Activated CD4-positive, alpha-beta memory T cell treated with anti-CD3 and anti-CD28 coated beads for 36 hours (primary cell): ENCODE measurements at regions not wholly inside any gene's neighbourhood (a gene's known extent, or its start where the extent isn't known, plus 50 kb on each side); places are given as distances from the start of the nearest gene placed in this dataset.

Experiments
- CTCF ChIA-PET: fragments of 350-600 bp; sonication (Branson Sonifier 250); formaldehyde crosslinking; loops from one replicate; lab custom pipeline; 2021; ENCODE audit warnings: antibody characterized with exemption, inconsistent platforms; lab: Charles Lee
- POLR2A ChIA-PET: fragments of 350-600 bp; sonication (Branson Sonifier 250); formaldehyde crosslinking; loops from one replicate; lab custom pipeline; 2021; ENCODE audit warnings: antibody characterized with exemption; lab: Charles Lee
- DNase-seq: peaks from one replicate; pipeline ENCODE4 v3.0.0-alpha.2; 2020
- H3K27ac Mint-ChIP-seq: one replicate; pipeline ENCODE4 v1.8.0; 2021; ENCODE audit warnings: mixed read lengths
- H3K27me3 Mint-ChIP-seq: one replicate; pipeline ENCODE4 v1.8.0; 2021; ENCODE audit warnings: mixed read lengths
- H3K36me3 Mint-ChIP-seq: one replicate; pipeline ENCODE4 v1.8.0; 2021; ENCODE audit warnings: mixed read lengths
- H3K4me1 Mint-ChIP-seq: one replicate; pipeline ENCODE4 v1.8.0; 2021; ENCODE audit warnings: low read depth, mixed read lengths
- H3K4me3 Mint-ChIP-seq: one replicate; pipeline ENCODE4 v1.8.0; 2021; ENCODE audit warnings: mild to moderate bottlenecking, mixed read lengths
- H3K9me3 Mint-ChIP-seq: one replicate; pipeline ENCODE4 v1.8.0; 2021; ENCODE audit warnings: mixed read lengths
- intact Hi-C: fragments of 100-400 bp; cut with micrococcal nuclease; formaldehyde crosslinking; loops from one replicate; pipeline ENCODE4 v1.15.1; 2023

GRCh38 chr2:150759106-150759505, 271.6 kb upstream of the RND3 start:
- no peaks in the 10 kb centered on the region for H3K36me3 Mint-ChIP-seq
- no peak overlapping the region for H3K27ac Mint-ChIP-seq
- H3K4me3 Mint-ChIP-seq: no peak overlapping the region
- H3K9me3 Mint-ChIP-seq: no peaks in the 10 kb centered on the region
- H3K27me3 Mint-ChIP-seq: no peaks in the 10 kb centered on the region
- POLR2A ChIA-PET: no interaction called here
- no peak for DNase-seq
- CTCF ChIA-PET: no interaction called here
- intact Hi-C loops: no loop called here
- H3K4me1 Mint-ChIP-seq: no peaks in the 10 kb centered on the region

GRCh38 chr2:150752229-150752628, 264.8 kb upstream of the RND3 start:
- intact Hi-C loops: no loop called here
- CTCF ChIA-PET: no interaction called here
- no peaks in the 10 kb centered on the region for H3K36me3 Mint-ChIP-seq
- no peaks in the 10 kb centered on the region for H3K4me1 Mint-ChIP-seq
- POLR2A ChIA-PET: no interaction called here
- DNase-seq: no peak
- no peaks in the 10 kb centered on the region for H3K27me3 Mint-ChIP-seq
- no peak overlapping the region for H3K27ac Mint-ChIP-seq
- no peak overlapping the region for H3K4me3 Mint-ChIP-seq
- H3K9me3 Mint-ChIP-seq: no peaks in the 10 kb centered on the region

- CTCF ChIA-PET: no interaction called here
- no peak for DNase-seq
- Mint-ChIP-seq H3K36me3 (no peaks in the 10 kb centered on the region), H3K4me3 (no peak overlapping the region), H3K4me1 (no peaks in the 10 kb centered on the region), H3K27ac (no peak overlapping the region), H3K9me3 (no peaks in the 10 kb centered on the region), H3K27me3 (no peaks in the 10 kb centered on the region)
- POLR2A ChIA-PET: no interaction called here
- intact Hi-C loops: no loop called here
Measured at GRCh38 chr2:150750720-150751119, 263.3 kb upstream of the RND3 start.

- H3K4me3 Mint-ChIP-seq: no peak overlapping the region
- ChIA-PET POLR2A (no interaction called here), CTCF (no interaction called here)
- no peaks in the 10 kb centered on the region for H3K4me1 Mint-ChIP-seq
- H3K27me3 Mint-ChIP-seq: no peaks in the 10 kb centered on the region
- no peak for DNase-seq
- no peaks in the 10 kb centered on the region for H3K9me3 Mint-ChIP-seq
- no peaks in the 10 kb centered on the region for H3K36me3 Mint-ChIP-seq
- intact Hi-C loops: no loop called here
- no peak overlapping the region for H3K27ac Mint-ChIP-seq
Measured at GRCh38 chr2:150742094-150742493, 254.6 kb upstream of the RND3 start.

- intact Hi-C loops: no loop called here
- H3K27ac Mint-ChIP-seq: no peak overlapping the region
- H3K36me3 Mint-ChIP-seq: no peaks in the 10 kb centered on the region
- H3K27me3 Mint-ChIP-seq: no peaks in the 10 kb centered on the region
- ChIA-PET POLR2A (no interaction called here), CTCF (no interaction called here)
- H3K4me1 Mint-ChIP-seq: no peaks in the 10 kb centered on the region
- no peak for DNase-seq
- no peak overlapping the region for H3K4me3 Mint-ChIP-seq
- H3K9me3 Mint-ChIP-seq: no peaks in the 10 kb centered on the region
Measured at GRCh38 chr2:150735894-150736498, 248.5 kb upstream of the RND3 start.

GRCh38 chr2:150733051-150733618, 245.7 kb upstream of the RND3 start:
- CTCF ChIA-PET: no interaction called here
- Mint-ChIP-seq H3K36me3 (no peaks in the 10 kb centered on the region), H3K27ac (no peak overlapping the region), H3K9me3 (no peaks in the 10 kb centered on the region), H3K4me1 (no peaks in the 10 kb centered on the region), H3K4me3 (no peak overlapping the region), H3K27me3 (no peaks in the 10 kb centered on the region)
- DNase-seq: no peak
- intact Hi-C loops: no loop called here
- POLR2A ChIA-PET: no interaction called here

- H3K4me3 Mint-ChIP-seq: no peak overlapping the region
- no peaks in the 10 kb centered on the region for H3K27me3 Mint-ChIP-seq
- no peaks in the 10 kb centered on the region for H3K9me3 Mint-ChIP-seq
- no peaks in the 10 kb centered on the region for H3K4me1 Mint-ChIP-seq
- intact Hi-C loops: no loop called here
- ChIA-PET POLR2A (no interaction called here), CTCF (no interaction called here)
- no peak for DNase-seq
- H3K36me3 Mint-ChIP-seq: no peaks in the 10 kb centered on the region
- no peak overlapping the region for H3K27ac Mint-ChIP-seq
Measured at GRCh38 chr2:150732491-150732890, 245.0 kb upstream of the RND3 start.

- POLR2A ChIA-PET: no interaction called here
Measured at GRCh38 chr2:150732064-150732463, 244.6 kb upstream of the RND3 start.

GRCh38 chr2:150729495-150729955, 242.1 kb upstream of the RND3 start:
- DNase-seq: no peak
- intact Hi-C loops: no loop called here
- ChIA-PET POLR2A (no interaction called here), CTCF (no interaction called here)
- H3K27ac Mint-ChIP-seq: no peak overlapping the region
- no peak overlapping the region for H3K4me3 Mint-ChIP-seq
- H3K36me3 Mint-ChIP-seq: no peaks in the 10 kb centered on the region
- H3K27me3 Mint-ChIP-seq: no peaks in the 10 kb centered on the region
- H3K9me3 Mint-ChIP-seq: peaks cover 3% of the 10 kb centered on the region
- no peaks in the 10 kb centered on the region for H3K4me1 Mint-ChIP-seq

More at GRCh38 chr2:150732064-150732463, 244.6 kb upstream of the RND3 start:
- H3K27ac Mint-ChIP-seq: no peak overlapping the region
- H3K36me3 Mint-ChIP-seq: no peaks in the 10 kb centered on the region
- H3K4me1 Mint-ChIP-seq: no peaks in the 10 kb centered on the region
- H3K27me3 Mint-ChIP-seq: no peaks in the 10 kb centered on the region
- intact Hi-C loops: no loop called here
- CTCF ChIA-PET: no interaction called here
- no peaks in the 10 kb centered on the region for H3K9me3 Mint-ChIP-seq
- DNase-seq: no peak
- H3K4me3 Mint-ChIP-seq: no peak overlapping the region

- intact Hi-C loops: no loop called here
- Mint-ChIP-seq H3K9me3 (no peaks in the 10 kb centered on the region), H3K4me3 (no peak overlapping the region), H3K27ac (no peak overlapping the region), H3K36me3 (no peaks in the 10 kb centered on the region), H3K27me3 (no peaks in the 10 kb centered on the region), H3K4me1 (no peaks in the 10 kb centered on the region)
- ChIA-PET POLR2A (no interaction called here), CTCF (no interaction called here)
- no peak for DNase-seq
Measured at GRCh38 chr2:150718280-150718679, 230.8 kb upstream of the RND3 start.

- H3K27ac Mint-ChIP-seq: no peak overlapping the region
- H3K36me3 Mint-ChIP-seq: no peaks in the 10 kb centered on the region
- POLR2A ChIA-PET: no interaction called here
- H3K4me3 Mint-ChIP-seq: no peak overlapping the region
- DNase-seq: no peak
- no peaks in the 10 kb centered on the region for H3K4me1 Mint-ChIP-seq
- no peaks in the 10 kb centered on the region for H3K9me3 Mint-ChIP-seq
- no peaks in the 10 kb centered on the region for H3K27me3 Mint-ChIP-seq
- CTCF ChIA-PET: no interaction called here
- intact Hi-C loops: no loop called here
Measured at GRCh38 chr2:150716186-150716585, 228.7 kb upstream of the RND3 start.

- POLR2A ChIA-PET: no interaction called here
- Mint-ChIP-seq H3K27ac (no peak overlapping the region), H3K36me3 (no peaks in the 10 kb centered on the region), H3K27me3 (no peaks in the 10 kb centered on the region), H3K9me3 (no peaks in the 10 kb centered on the region), H3K4me3 (no peak overlapping the region), H3K4me1 (no peaks in the 10 kb centered on the region)
- CTCF ChIA-PET: no interaction called here
- no peak for DNase-seq
- intact Hi-C loops: no loop called here
Measured at GRCh38 chr2:150715501-150715900, 228.0 kb upstream of the RND3 start.

GRCh38 chr2:150710916-150711315, 223.4 kb upstream of the RND3 start:
- intact Hi-C loops: no loop called here
- DNase-seq: no peak
- Mint-ChIP-seq H3K27me3 (no peaks in the 10 kb centered on the region), H3K27ac (no peak overlapping the region), H3K36me3 (no peaks in the 10 kb centered on the region), H3K4me1 (no peaks in the 10 kb centered on the region), H3K9me3 (no peaks in the 10 kb centered on the region), H3K4me3 (no peak overlapping the region)
- ChIA-PET CTCF (no interaction called here), POLR2A (no interaction called here)
